Endodermal cell (in vitro differentiated cells): ENCODE measurements at regions not wholly inside any gene's neighbourhood (a gene's known extent, or its start where the extent isn't known, plus 50 kb on each side); places are given as distances from the start of the nearest gene placed in this dataset.

Experiments used
- DNase-seq: peaks from one replicate; pipeline ENCODE4 v3.0.0-alpha.2; 2017
- H3K27ac ChIP-seq: 2 replicates; pipeline ENCODE4 v1.5.1; 2013; ENCODE audit warnings: mild to moderate bottlenecking, low read depth, low read length, moderate library complexity
- H3K27me3 ChIP-seq: 2 replicates; pipeline ENCODE4 v1.6.1; 2013; ENCODE audit warnings: mild to moderate bottlenecking, low read length, moderate library complexity; ENCODE audit not compliant: insufficient read depth, control insufficient read depth, poor library complexity, severe bottlenecking
- H3K36me3 ChIP-seq: 2 replicates; pipeline ENCODE4 v1.7.0; 2013; ENCODE audit warnings: mild to moderate bottlenecking, low read length, moderate library complexity; ENCODE audit not compliant: control insufficient read depth, insufficient read depth
- H3K4me1 ChIP-seq: one replicate; pipeline ENCODE4 v1.7.0; 2013; ENCODE audit warnings: low read length; ENCODE audit not compliant: control insufficient read depth, insufficient read depth
- H3K4me3 ChIP-seq: 2 replicates; pipeline ENCODE4 v1.5.1; 2013; ENCODE audit warnings: mild to moderate bottlenecking, low read length, moderate library complexity
- H3K9ac ChIP-seq: 2 replicates; pipeline ENCODE4 v1.6.1; 2013; ENCODE audit warnings: mild to moderate bottlenecking, low read length, moderate library complexity; ENCODE audit not compliant: poor library complexity, severe bottlenecking; ENCODE audit errors: extremely low read depth
- H3K9me3 ChIP-seq: 2 replicates; pipeline ENCODE4 v1.6.1; 2013; ENCODE audit warnings: mild to moderate bottlenecking, low read length, moderate library complexity; ENCODE audit not compliant: control insufficient read depth
- H3K27ac Mint-ChIP-seq: 2 replicates; pipeline ENCODE4 v1.8.0; 2020; ENCODE audit warnings: mixed read lengths
- H3K27me3 Mint-ChIP-seq: 2 replicates; pipeline ENCODE4 v1.8.0; 2021; ENCODE audit warnings: mild to moderate bottlenecking, mixed read lengths; ENCODE audit not compliant: insufficient read depth
- H3K36me3 Mint-ChIP-seq: 2 replicates; pipeline ENCODE4 v1.8.0; 2020; ENCODE audit warnings: low read depth, mixed read lengths
- H3K4me1 Mint-ChIP-seq: 2 replicates; pipeline ENCODE4 v1.8.0; 2020; ENCODE audit warnings: mixed read lengths
- H3K4me3 Mint-ChIP-seq: 2 replicates; pipeline ENCODE4 v1.8.0; 2020; ENCODE audit warnings: mild to moderate bottlenecking, moderate library complexity, mixed read lengths
- H3K9me3 Mint-ChIP-seq: 2 replicates; pipeline ENCODE4 v1.8.0; 2020; ENCODE audit warnings: mild to moderate bottlenecking, mixed read lengths
- WGBS, 2 experiments: methylation state at CpG; one replicate each; pipeline versions ENCODE4 v1.1.5 to v1.1.7; 2013; ENCODE audit warnings: missing lambda C conversion rate in 2 of 2, mixed read lengths in 1 of 2; ENCODE audit not compliant: insufficient coverage in 1 of 2, insufficient read length in 1 of 2; 5-methylcytosine and 5-hydroxymethylcytosine counted together
- TF ChIP-seq, protein P1 (sequence below): fragments of 200-600 bp; sonication (generic); conservative IDR thresholded peaks from 2 replicates; pipeline ENCODE4 v1.5.0; 2021; ENCODE audit warnings: antibody characterized with exemption, mild to moderate bottlenecking

DNA sequence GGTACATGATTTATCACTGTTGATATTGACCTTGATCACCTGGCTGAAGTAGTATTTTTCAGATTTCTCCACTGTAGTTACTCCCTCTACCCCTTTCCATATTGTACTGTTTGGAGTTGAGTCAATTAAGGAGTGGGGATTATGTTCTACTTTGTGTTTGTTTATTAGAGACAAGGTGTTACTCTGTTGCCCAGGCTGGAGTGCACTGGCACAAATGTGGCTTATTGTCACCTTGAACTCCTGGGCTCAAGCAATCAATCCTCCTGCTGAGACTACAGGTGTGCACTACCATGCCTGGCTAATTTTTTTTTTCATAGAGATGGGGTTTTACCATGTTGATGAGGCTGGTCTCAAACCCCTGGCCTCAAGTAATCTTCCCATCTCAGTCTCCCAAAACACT lies 85.3 kb upstream of the CCDC90B start:
- H3K9me3 ChIP-seq, result peaks cover 53% of the 10 kb centered on the region
- no peak for DNase-seq
- TF ChIP-seq, protein P1, sequence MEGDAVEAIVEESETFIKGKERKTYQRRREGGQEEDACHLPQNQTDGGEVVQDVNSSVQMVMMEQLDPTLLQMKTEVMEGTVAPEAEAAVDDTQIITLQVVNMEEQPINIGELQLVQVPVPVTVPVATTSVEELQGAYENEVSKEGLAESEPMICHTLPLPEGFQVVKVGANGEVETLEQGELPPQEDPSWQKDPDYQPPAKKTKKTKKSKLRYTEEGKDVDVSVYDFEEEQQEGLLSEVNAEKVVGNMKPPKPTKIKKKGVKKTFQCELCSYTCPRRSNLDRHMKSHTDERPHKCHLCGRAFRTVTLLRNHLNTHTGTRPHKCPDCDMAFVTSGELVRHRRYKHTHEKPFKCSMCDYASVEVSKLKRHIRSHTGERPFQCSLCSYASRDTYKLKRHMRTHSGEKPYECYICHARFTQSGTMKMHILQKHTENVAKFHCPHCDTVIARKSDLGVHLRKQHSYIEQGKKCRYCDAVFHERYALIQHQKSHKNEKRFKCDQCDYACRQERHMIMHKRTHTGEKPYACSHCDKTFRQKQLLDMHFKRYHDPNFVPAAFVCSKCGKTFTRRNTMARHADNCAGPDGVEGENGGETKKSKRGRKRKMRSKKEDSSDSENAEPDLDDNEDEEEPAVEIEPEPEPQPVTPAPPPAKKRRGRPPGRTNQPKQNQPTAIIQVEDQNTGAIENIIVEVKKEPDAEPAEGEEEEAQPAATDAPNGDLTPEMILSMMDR, result no peak
- no peak overlapping the region for H3K4me3 Mint-ChIP-seq
- H3K9me3 Mint-ChIP-seq, result peaks cover 49% of the 10 kb centered on the region
- no peaks in the 10 kb centered on the region for H3K27me3 Mint-ChIP-seq
- no peaks in the 10 kb centered on the region for H3K27me3 ChIP-seq
- H3K36me3 ChIP-seq, result no peaks in the 10 kb centered on the region
- H3K9ac ChIP-seq, result no peak overlapping the region
- H3K27ac ChIP-seq, result no peak overlapping the region
- H3K27ac Mint-ChIP-seq, result no peak overlapping the region
- no peaks in the 10 kb centered on the region for H3K4me1 Mint-ChIP-seq
- H3K4me1 ChIP-seq, result no peaks in the 10 kb centered on the region
- H3K4me3 ChIP-seq, result peak overlapping the region; percentile 32
- peaks cover 24% of the 10 kb centered on the region for H3K36me3 Mint-ChIP-seq

DNA sequence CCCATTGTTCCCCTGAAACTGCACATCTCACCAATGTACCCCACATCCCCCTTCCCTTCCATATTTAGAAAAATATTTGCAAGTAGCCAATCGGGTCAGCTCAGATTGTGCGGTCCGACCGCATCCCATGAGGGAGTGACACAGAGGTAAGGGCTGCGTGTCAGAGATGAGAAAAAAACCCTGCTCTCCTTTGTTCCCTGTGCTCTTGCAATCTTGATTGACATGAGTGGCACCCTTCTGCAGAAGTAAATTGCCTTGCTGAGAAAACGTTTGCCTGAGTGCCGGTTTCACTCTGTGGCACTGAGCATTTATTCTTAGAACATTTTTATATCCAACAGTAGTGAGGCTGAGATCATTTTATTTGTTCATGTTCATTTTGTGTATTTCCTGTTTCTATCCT lies 81.6 kb upstream of the CCDC90B start:
- no peaks in the 10 kb centered on the region for H3K27me3 ChIP-seq
- WGBS, 2 experiments, result 93 to 98% methylated on average over 5 to 7 of the region's 7 CpGs

DNA sequence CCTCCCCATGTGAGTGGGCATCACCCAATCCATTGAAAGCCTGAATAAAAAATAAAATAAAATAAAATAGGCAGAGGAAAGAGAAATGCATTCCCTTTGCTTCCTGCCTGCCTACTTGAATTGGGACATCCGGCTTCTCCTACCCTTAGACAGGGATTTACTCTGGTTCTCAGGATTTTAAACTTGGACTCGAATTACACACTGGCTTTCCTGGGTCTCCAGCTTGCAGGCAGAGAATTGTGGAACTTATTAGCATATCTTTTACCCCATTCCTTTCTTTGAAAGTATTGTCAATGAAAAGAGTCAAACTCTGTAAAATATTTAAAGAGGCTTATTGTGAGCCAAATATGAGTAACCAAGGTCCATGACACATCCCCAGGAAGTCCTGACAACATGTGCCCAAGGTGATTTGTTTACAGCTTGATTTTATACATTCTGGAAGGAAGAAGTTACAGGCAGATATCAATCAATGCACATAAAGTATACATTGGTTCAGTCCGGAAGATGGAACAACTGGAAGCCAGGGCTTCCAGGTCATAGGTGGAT lies 78.4 kb upstream of the CCDC90B start:
- H3K27ac Mint-ChIP-seq, result no peak overlapping the region
- peaks cover 25% of the 10 kb centered on the region for H3K36me3 Mint-ChIP-seq
- H3K27me3 ChIP-seq, result no peaks in the 10 kb centered on the region
- H3K4me1 ChIP-seq, result no peaks in the 10 kb centered on the region
- H3K4me3 Mint-ChIP-seq, result no peak overlapping the region
- no peak for DNase-seq
- peak overlapping the region; percentile 72 for H3K27ac ChIP-seq
- H3K4me1 Mint-ChIP-seq, result peaks cover 22% of the 10 kb centered on the region
- 76 to 84% methylated on average over 2 to 3 of the region's 3 CpGs for WGBS, 2 experiments
- H3K27me3 Mint-ChIP-seq, result no peaks in the 10 kb centered on the region
- TF ChIP-seq, protein P1, result no peak
- H3K9ac ChIP-seq, result no peak overlapping the region
- peaks cover 50% of the 10 kb centered on the region for H3K9me3 ChIP-seq
- H3K4me3 ChIP-seq, result peak overlapping the region; percentile 32
- H3K9me3 Mint-ChIP-seq, result peaks cover 52% of the 10 kb centered on the region
- no peaks in the 10 kb centered on the region for H3K36me3 ChIP-seq

More for the DNA sequence above, 81.6 kb upstream of the CCDC90B start:
- Histone ChIP-seq H3K4me3 (peak overlapping the region; percentile 71), H3K27ac (no peak overlapping the region), H3K9ac (no peak overlapping the region), H3K4me1 (no peaks in the 10 kb centered on the region), H3K9me3 (peaks cover 72% of the 10 kb centered on the region), H3K36me3 (no peaks in the 10 kb centered on the region)
- TF ChIP-seq, protein P1, result no peak
- no peak overlapping the region for H3K4me3 Mint-ChIP-seq
- peaks cover 27% of the 10 kb centered on the region for H3K36me3 Mint-ChIP-seq
- H3K27me3 Mint-ChIP-seq, result no peaks in the 10 kb centered on the region
- H3K4me1 Mint-ChIP-seq, result peaks cover 16% of the 10 kb centered on the region
- peaks cover 57% of the 10 kb centered on the region for H3K9me3 Mint-ChIP-seq
- no peak overlapping the region for H3K27ac Mint-ChIP-seq
- peak; percentile 65 for DNase-seq
